ENCODE measurements at regions not wholly inside any gene's neighbourhood (a gene's known extent, or its start where the extent isn't known, plus 50 kb on each side); places are given as distances from the start of the nearest gene placed in this dataset.

GRCh38 chr2:34402376-34402775, 803.3 kb upstream of the FAM98A start:
- TF ChIP-seq, protein P1, sequence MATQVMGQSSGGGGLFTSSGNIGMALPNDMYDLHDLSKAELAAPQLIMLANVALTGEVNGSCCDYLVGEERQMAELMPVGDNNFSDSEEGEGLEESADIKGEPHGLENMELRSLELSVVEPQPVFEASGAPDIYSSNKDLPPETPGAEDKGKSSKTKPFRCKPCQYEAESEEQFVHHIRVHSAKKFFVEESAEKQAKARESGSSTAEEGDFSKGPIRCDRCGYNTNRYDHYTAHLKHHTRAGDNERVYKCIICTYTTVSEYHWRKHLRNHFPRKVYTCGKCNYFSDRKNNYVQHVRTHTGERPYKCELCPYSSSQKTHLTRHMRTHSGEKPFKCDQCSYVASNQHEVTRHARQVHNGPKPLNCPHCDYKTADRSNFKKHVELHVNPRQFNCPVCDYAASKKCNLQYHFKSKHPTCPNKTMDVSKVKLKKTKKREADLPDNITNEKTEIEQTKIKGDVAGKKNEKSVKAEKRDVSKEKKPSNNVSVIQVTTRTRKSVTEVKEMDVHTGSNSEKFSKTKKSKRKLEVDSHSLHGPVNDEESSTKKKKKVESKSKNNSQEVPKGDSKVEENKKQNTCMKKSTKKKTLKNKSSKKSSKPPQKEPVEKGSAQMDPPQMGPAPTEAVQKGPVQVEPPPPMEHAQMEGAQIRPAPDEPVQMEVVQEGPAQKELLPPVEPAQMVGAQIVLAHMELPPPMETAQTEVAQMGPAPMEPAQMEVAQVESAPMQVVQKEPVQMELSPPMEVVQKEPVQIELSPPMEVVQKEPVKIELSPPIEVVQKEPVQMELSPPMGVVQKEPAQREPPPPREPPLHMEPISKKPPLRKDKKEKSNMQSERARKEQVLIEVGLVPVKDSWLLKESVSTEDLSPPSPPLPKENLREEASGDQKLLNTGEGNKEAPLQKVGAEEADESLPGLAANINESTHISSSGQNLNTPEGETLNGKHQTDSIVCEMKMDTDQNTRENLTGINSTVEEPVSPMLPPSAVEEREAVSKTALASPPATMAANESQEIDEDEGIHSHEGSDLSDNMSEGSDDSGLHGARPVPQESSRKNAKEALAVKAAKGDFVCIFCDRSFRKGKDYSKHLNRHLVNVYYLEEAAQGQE (IDR thresholded peaks at IDR 0.05), result no peak
- TF ChIP-seq FOXA1 (IDR thresholded peaks at IDR 0.05) (no peak), CTCF (IDR thresholded peaks at IDR 0.05; ENCODE audit: low read depth, low read length, missing input control) (no peak), JUND (IDR thresholded peaks at IDR 0.05) (no peak), TAF1 (conservative IDR thresholded peaks at IDR 0.05) (no peak), ATF3 (IDR thresholded peaks at IDR 0.05) (no peak), RAD21 (IDR thresholded peaks at IDR 0.05) (no peak)
- TF ChIP-seq, protein P2, sequence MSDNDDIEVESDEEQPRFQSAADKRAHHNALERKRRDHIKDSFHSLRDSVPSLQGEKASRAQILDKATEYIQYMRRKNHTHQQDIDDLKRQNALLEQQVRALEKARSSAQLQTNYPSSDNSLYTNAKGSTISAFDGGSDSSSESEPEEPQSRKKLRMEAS (IDR thresholded peaks at IDR 0.05), result no peak
